ENCODE measurements at regions not wholly inside any gene's neighbourhood (a gene's known extent, or its start where the extent isn't known, plus 50 kb on each side); places are given as distances from the start of the nearest gene placed in this dataset.
"Not testable (repeated sequence)": the region's sequence is repeated elsewhere in the genome, so short reads cannot be mapped to it uniquely, and the experiment has no call there.

GRCh38 chr21:9766890-9767591 is 754.3 kb upstream of the TPTE start:
- DNase-seq: not testable (repeated sequence)

- DNase-seq: no peak
Observed at GRCh38 chr21:9767592-9768375, 753.6 kb upstream of the TPTE start.

GRCh38 chr21:9768376-9769130 is 752.8 kb upstream of the TPTE start:
- DNase-seq: not testable (repeated sequence)

- DNase-seq: not testable (repeated sequence)
Observed at GRCh38 chr21:9769131-9769498, 752.3 kb upstream of the TPTE start.

GRCh38 chr21:9769718-9770690 is 751.4 kb upstream of the TPTE start:
- not testable (repeated sequence) for DNase-seq

GRCh38 chr21:9771466-9772347 is 749.7 kb upstream of the TPTE start:
- DNase-seq: not testable (repeated sequence)

GRCh38 chr21:9772348-9772672 is 749.1 kb upstream of the TPTE start:
- DNase-seq: no peak

- DNase-seq: not testable (repeated sequence)
Observed at GRCh38 chr21:9772877-9773420, 748.4 kb upstream of the TPTE start.

GRCh38 chr21:9774347-9774746 is 747.0 kb upstream of the TPTE start:
- no peak for DNase-seq

- not testable (repeated sequence) for DNase-seq
Observed at GRCh38 chr21:9774901-9775593, 746.3 kb upstream of the TPTE start.

GRCh38 chr21:9775877-9776276 is 745.5 kb upstream of the TPTE start:
- not testable (repeated sequence) for DNase-seq

GRCh38 chr21:9776286-9777020 is 744.9 kb upstream of the TPTE start:
- DNase-seq: not testable (repeated sequence)

GRCh38 chr21:9778541-9778940 is 742.8 kb upstream of the TPTE start:
- not testable (repeated sequence) for DNase-seq

- no peak for DNase-seq
Observed at GRCh38 chr21:9780441-9780937, 740.9 kb upstream of the TPTE start.

- DNase-seq: not testable (repeated sequence)
Observed at GRCh38 chr21:9783587-9783986, 737.8 kb upstream of the TPTE start.

GRCh38 chr21:9784201-9784600 is 737.2 kb upstream of the TPTE start:
- not testable (repeated sequence) for DNase-seq

- DNase-seq: not testable (repeated sequence)
Observed at GRCh38 chr21:9786092-9786491, 735.3 kb upstream of the TPTE start.

- DNase-seq: not testable (repeated sequence)
Observed at GRCh38 chr21:9788281-9788680, 733.1 kb upstream of the TPTE start.

- DNase-seq: not testable (repeated sequence)
Observed at GRCh38 chr21:9790354-9790753, 731.0 kb upstream of the TPTE start.

Measured in COR-L47 (cell line).